HepG2 (cell line): ENCODE measurements at regions not wholly inside any gene's neighbourhood (a gene's known extent, or its start where the extent isn't known, plus 50 kb on each side); places are given as distances from the start of the nearest gene placed in this dataset.

ENCODE experiments used
- ATAC-seq: fragments of 200-7000 bp; cut with Tn5 transposase; 3 replicates; pipeline ENCODE4 v1.9.1; 2020; ENCODE audit warnings: mild to moderate bottlenecking, moderate library complexity
- BruUV-seq: library from RNA; stranded (reverse); fragments of 400-500 nt; replicated peaks from 2 replicates; lab custom pipeline; 2021; lab: Mats Ljungman, UMichigan
- CTCF ChIA-PET: fragments of 300-600 bp; formaldehyde crosslinking; extraction: SDS; loops from one replicate; lab custom pipeline; 2021; ENCODE audit warnings: low total read pairs, inconsistent platforms, low intra/inter-chr PET ratio; lab: Yijun Ruan, JAX
- POLR2A ChIA-PET: fragments of 350-600 bp; sonication (Branson Sonifier 250); formaldehyde crosslinking; loops from one replicate; lab custom pipeline; 2020; ENCODE audit warnings: antibody characterized with exemption, inconsistent platforms; lab: Yijun Ruan, JAX
- DNase-seq: peaks from one replicate; pipeline ENCODE4 v3.0.0-alpha.2; 2015; ENCODE audit warnings: low spot score
- FAIRE-seq: peaks from 3 replicates; lab custom pipeline; 2011; peaks lifted over from hg19 to GRCh38; lab: Jason Lieb, UNC
- H2AFZ ChIP-seq: one replicate; pipeline ENCODE4 v1.6.1; 2011; ENCODE audit warnings: low read length, inconsistent platforms
- H3K27ac ChIP-seq: fragments of 300-600 bp; 3 replicates; pipeline ENCODE4 v1.8.0; 2011; ENCODE audit warnings: mixed run types, mild to moderate bottlenecking, mixed read lengths, low read length, inconsistent platforms; ENCODE audit not compliant: insufficient read depth; ENCODE audit errors: extremely low read length
- H3K27me3 ChIP-seq, 2 experiments: fragments of 200-600 bp in 1 of 2; 2 replicates in 1 of 2; 3 replicates in 1 of 2; pipeline versions ENCODE4 v1.6.0 to v1.8.0; 2011; ENCODE audit warnings: low read length in 2 of 2, mild to moderate bottlenecking in 2 of 2, moderate library complexity in 2 of 2, inconsistent platforms in 1 of 2; ENCODE audit not compliant: insufficient read depth in 2 of 2, control insufficient read depth in 1 of 2
- H3K36me3 ChIP-seq, 2 experiments: fragments of 200-600 bp in 1 of 2; replicated peaks in 1 of 2; 2 replicates in 1 of 2; 3 replicates in 1 of 2; pipeline versions ENCODE4 v1.5.1 to v1.8.0; 2011; ENCODE audit warnings: low read length in 2 of 2, inconsistent platforms in 1 of 2; ENCODE audit not compliant: insufficient read depth in 2 of 2, control insufficient read depth in 1 of 2
- H3K4me1 ChIP-seq: 2 replicates; pipeline ENCODE4 v1.5.1; 2012; ENCODE audit warnings: low read length, inconsistent platforms; ENCODE audit not compliant: insufficient read depth
- H3K4me2 ChIP-seq: 2 replicates; pipeline ENCODE4 v1.6.0; 2011; ENCODE audit warnings: low read depth, low read length, inconsistent platforms
- H3K4me3 ChIP-seq, 3 experiments: fragments of 200-600 bp in 1 of 3; sonication (generic), shearing (Covaris generic) in 1 of 3; replicated peaks in 1 of 3; 2 replicates each; pipeline ENCODE4 v1.5.1; 2011 to 2016; ENCODE audit warnings: low read length in 3 of 3, inconsistent platforms in 2 of 3, low read depth in 2 of 3, mild to moderate bottlenecking in 2 of 3, control low read depth in 1 of 3, mixed read lengths in 1 of 3; ENCODE audit not compliant: insufficient read depth in 1 of 3
- H3K79me2 ChIP-seq: one replicate; pipeline ENCODE4 v1.6.1; 2011; ENCODE audit warnings: low read length, inconsistent platforms; ENCODE audit not compliant: insufficient read depth
- H3K9ac ChIP-seq: 2 replicates; pipeline ENCODE4 v1.6.0; 2011; ENCODE audit warnings: mild to moderate bottlenecking, low read depth, low read length, inconsistent platforms; ENCODE audit not compliant: insufficient read depth
- H3K9me3 ChIP-seq: 2 replicates; pipeline ENCODE4 v1.5.1; 2012; ENCODE audit warnings: mild to moderate bottlenecking, low read length
- H4K20me1 ChIP-seq: 2 replicates; pipeline ENCODE4 v1.6.0; 2011; ENCODE audit warnings: inconsistent platforms, mild to moderate bottlenecking, low read length, moderate library complexity; ENCODE audit not compliant: insufficient read depth
- ARID2 ChIP-seq: sonication (generic); formaldehyde crosslinking; IDR thresholded peaks from 2 replicates; pipeline ENCODE4 v1.8.1; 2022; ENCODE audit warnings: mild to moderate bottlenecking, missing genetic modification reagents, borderline replicate concordance
- ELF3 ChIP-seq: IDR thresholded peaks from 2 replicates; pipeline ENCODE4 v1.6.1; 2016; ENCODE audit warnings: missing genetic modification reagents, missing compliant biosample characterization
- KLF12 ChIP-seq: sonication (generic); formaldehyde crosslinking; IDR thresholded peaks from 2 replicates; pipeline ENCODE4 v1.4.0; 2020; ENCODE audit warnings: missing genetic modification reagents, borderline replicate concordance
- ZBTB33 ChIP-seq: sonication (generic); formaldehyde crosslinking; IDR thresholded peaks from 2 replicates; pipeline ENCODE4 v1.4.0; 2020; ENCODE audit warnings: missing genetic modification reagents
- ZNF24 ChIP-seq: fragments of 450-650 bp; IDR thresholded peaks from 2 replicates; pipeline ENCODE4 v1.6.1; 2017; ENCODE audit warnings: antibody characterized with exemption, mild to moderate bottlenecking
- ZNF3 ChIP-seq: IDR thresholded peaks from 2 replicates; pipeline ENCODE4 v1.7.0; 2017; ENCODE audit warnings: inconsistent platforms
- ZNF619 ChIP-seq: sonication (generic); formaldehyde crosslinking; IDR thresholded peaks from 2 replicates; pipeline ENCODE4 v1.4.0; 2020; ENCODE audit warnings: mild to moderate bottlenecking, missing genetic modification reagents
- WGBS: methylation state at CpG from one replicate; pipeline ENCODE4 v1.1.6; 2017; ENCODE audit warnings: low lambda C conversion rate; 5-methylcytosine and 5-hydroxymethylcytosine counted together
- in situ Hi-C: cut with HindIII; loops from 2 replicates; pipeline ENCODE4 v1.10.0; 2017; ENCODE audit warnings: low pct_unique_long_range_greater_than_20kb; ENCODE audit not compliant: extremely low pct_ligation_motif_present
- intact Hi-C: fragments of 100-400 bp; cut with micrococcal nuclease; formaldehyde crosslinking; loops from one replicate; pipeline ENCODE4 v1.10.0; 2022; ENCODE audit not compliant: unreplicated experiment

- TF ChIP-seq ZBTB33 (CRISPR knock-in tag) (no peak), ZNF24 (no peak)
These were observed 614.3 kb downstream of the ZEB2 start (continued) for GRCh38 chr2:143905587-143905986.

- in situ Hi-C loops, result no loop called here
- Histone ChIP-seq H3K4me1 (no peaks in the 10 kb centered on the region), H3K36me3 (no peaks in the 10 kb centered on the region), H3K4me3 (no peak overlapping the region), H3K79me2 (no peaks in the 10 kb centered on the region), H3K27me3 (no peaks in the 10 kb centered on the region), H3K27ac (no peak overlapping the region), H2AFZ (no peak overlapping the region), H3K9me3 (no peaks in the 10 kb centered on the region)
- no TSS peak for BruUV-seq
- no peak for DNase-seq
- ChIA-PET CTCF (no interaction called here), POLR2A (no interaction called here)
- TF ChIP-seq ARID2, result no peak
- TF ChIP-seq ZNF619 (CRISPR knock-in tag), result no peak
- no peak for TF ChIP-seq ZNF3
- TF ChIP-seq KLF12, result no peak
- no peak for TF ChIP-seq ELF3
- TF ChIP-seq, all 625 proteins: peak for 0
- Histone ChIP-seq H4K20me1 (no peaks in the 10 kb centered on the region), H3K4me2 (no peak overlapping the region), H3K9ac (no peak overlapping the region)
- intact Hi-C loops, result no loop called here
- no peak for FAIRE-seq
- WGBS, result 1% methylated on average over 5 of the region's 5 CpGs
- ATAC-seq, result no peak
These were observed 616.6 kb downstream of the ZEB2 start for GRCh38 chr2:143903172-143903856.
